GM12878 (cell line): ENCODE measurements at regions not wholly inside any gene's neighbourhood (a gene's known extent, or its start where the extent isn't known, plus 50 kb on each side); places are given as distances from the start of the nearest gene placed in this dataset.
A peak's percentile ranks its signal among the peaks of the same experiment; 100 is the strongest.

Source experiments
- ATAC-seq: fragments of 200-7000 bp; cut with Tn5 transposase; 3 replicates; pipeline ENCODE4 v1.9.1; 2020; ENCODE audit warnings: mild to moderate bottlenecking, moderate library complexity
- BruUV-seq: library from RNA; stranded (reverse); fragments of 400-500 nt; replicated peaks from 2 replicates; lab custom pipeline; 2021; lab: Mats Ljungman, UMichigan
- CTCF ChIA-PET: fragments of 300-600 bp; sonication (Branson Sonifier 250); formaldehyde crosslinking; extraction: SDS; loops from one replicate; lab custom pipeline; 2021; ENCODE audit warnings: inconsistent platforms; lab: Yijun Ruan, JAX
- POLR2A ChIA-PET: fragments of 350-600 bp; formaldehyde crosslinking; extraction: SDS; loops from one replicate; lab custom pipeline; 2021; ENCODE audit warnings: inconsistent platforms; lab: Charles Lee
- RAD21 ChIA-PET: fragments of 300-600 bp; sonication (Branson Sonifier 250); formaldehyde crosslinking; loops from one replicate; lab custom pipeline; 2023; ENCODE audit warnings: antibody characterized with exemption; ENCODE audit not compliant: unreplicated experiment; lab: Charles Lee
- SMC1A ChIA-PET: fragments of 300-600 bp; sonication (Branson Sonifier 250); formaldehyde crosslinking; loops from one replicate; lab custom pipeline; 2023; ENCODE audit not compliant: unreplicated experiment, uncharacterized antibody; lab: Charles Lee
- DNase-seq: peaks from one replicate; pipeline ENCODE4 v3.0.0-alpha.2; 2011; ENCODE audit warnings: low read depth, low spot score
- FAIRE-seq: peaks from 3 replicates; lab custom pipeline; 2011; peaks lifted over from hg19 to GRCh38; lab: Jason Lieb, UNC
- H2AFZ ChIP-seq: 2 replicates; pipeline ENCODE4 v1.6.0; 2011; ENCODE audit warnings: low read depth, low read length, control low read depth; ENCODE audit not compliant: control insufficient read depth
- H3K27ac ChIP-seq: 2 replicates; pipeline ENCODE4 v1.5.1; 2011; ENCODE audit warnings: control low read depth; ENCODE audit not compliant: control insufficient read depth, insufficient read depth
- H3K27me3 ChIP-seq, 2 experiments: replicated peaks in 1 of 2; 2 replicates each; pipeline versions ENCODE4 v1.6.0 to v1.6.1; 2011; ENCODE audit warnings: low read length in 1 of 2; ENCODE audit not compliant: control insufficient read depth in 2 of 2, insufficient read depth in 2 of 2
- H3K36me3 ChIP-seq, 2 experiments: 2 replicates each; pipeline ENCODE4 v1.5.1; 2011; ENCODE audit warnings: low read length in 1 of 2; ENCODE audit not compliant: control insufficient read depth in 2 of 2, insufficient read depth in 2 of 2
- H3K4me1 ChIP-seq: 2 replicates; pipeline ENCODE4 v1.6.1; 2011; ENCODE audit warnings: mild to moderate bottlenecking, low read length, moderate library complexity, mixed read lengths; ENCODE audit not compliant: control insufficient read depth, insufficient read depth
- H3K4me2 ChIP-seq: 2 replicates; pipeline ENCODE4 v1.6.0; 2011; ENCODE audit warnings: control low read depth; ENCODE audit not compliant: control insufficient read depth, insufficient read depth
- H3K4me3 ChIP-seq: fragments of 200-600 bp; sonication (generic); 2 replicates; pipeline ENCODE4 v1.5.1; 2016
- H3K79me2 ChIP-seq: 2 replicates; pipeline ENCODE4 v1.6.0; 2011; ENCODE audit warnings: low read length; ENCODE audit not compliant: control insufficient read depth, insufficient read depth
- H3K9ac ChIP-seq: 2 replicates; pipeline ENCODE4 v1.8.0; 2011; ENCODE audit warnings: low read length, control low read depth, mixed read lengths; ENCODE audit not compliant: control insufficient read depth, insufficient read depth
- H3K9me3 ChIP-seq: replicated peaks from 3 replicates; pipeline ENCODE4 v1.5.1; 2011; ENCODE audit warnings: mild to moderate bottlenecking, low read length; ENCODE audit not compliant: control insufficient read depth, insufficient read depth
- H4K20me1 ChIP-seq: 2 replicates; pipeline ENCODE4 v1.6.0; 2011; ENCODE audit not compliant: control insufficient read depth, insufficient read depth
- EED ChIP-seq: sonication (generic); IDR thresholded peaks from 2 replicates; pipeline ENCODE4 v1.6.1; 2016; ENCODE audit warnings: antibody characterized with exemption, low read depth
- EP300 ChIP-seq, 2 experiments: fragments of 150-350 bp in 1 of 2; IDR thresholded peaks; 2 replicates each; pipeline ENCODE4 v1.6.1; 2011 to 2012; ENCODE audit warnings: low read depth in 2 of 2, low read length in 2 of 2, borderline replicate concordance in 1 of 2, improper control_type of control experiment in 1 of 2, inconsistent platforms in 1 of 2; ENCODE audit not compliant: control insufficient read depth in 1 of 2
- ETV6 ChIP-seq, 2 experiments: fragments of 450-650 bp in 1 of 2; IDR thresholded peaks in 1 of 2; conservative IDR thresholded peaks in 1 of 2; 2 replicates each; pipeline ENCODE4 v1.6.1; 2014; ENCODE audit warnings: antibody characterized with exemption in 1 of 2, borderline replicate concordance in 1 of 2, low read depth in 1 of 2, mild to moderate bottlenecking in 1 of 2, moderate library complexity in 1 of 2
- HCFC1 ChIP-seq: fragments of 150-350 bp; IDR thresholded peaks from 2 replicates; pipeline ENCODE4 v1.6.1; 2014; ENCODE audit warnings: low read length
- IKZF1 ChIP-seq: fragments of 450-650 bp; conservative IDR thresholded peaks from 2 replicates; pipeline ENCODE4 v1.6.1; 2017; ENCODE audit warnings: antibody characterized with exemption, mild to moderate bottlenecking
- IKZF2 ChIP-seq, 2 experiments: fragments of 450-650 bp; IDR thresholded peaks; 2 replicates each; pipeline ENCODE4 v1.6.1; 2017; ENCODE audit warnings: mild to moderate bottlenecking in 2 of 2, moderate library complexity in 2 of 2
- JUNB ChIP-seq: IDR thresholded peaks from 2 replicates; pipeline ENCODE4 v1.6.1; 2016; ENCODE audit warnings: antibody characterized with exemption, mild to moderate bottlenecking
- MEF2B ChIP-seq: fragments of 450-650 bp; IDR thresholded peaks from 2 replicates; pipeline ENCODE4 v1.6.1; 2018; ENCODE audit warnings: mild to moderate bottlenecking, moderate library complexity; ENCODE audit not compliant: partially characterized antibody, poor library complexity, severe bottlenecking
- POLR2A ChIP-seq: IDR thresholded peaks from 2 replicates; pipeline ENCODE4 v1.6.1; 2011; ENCODE audit warnings: low read depth, mild to moderate bottlenecking, low read length
- POLR2AphosphoS5 ChIP-seq: IDR thresholded peaks from 2 replicates; pipeline ENCODE4 v1.6.1; 2011; ENCODE audit warnings: mild to moderate bottlenecking, low read length, inconsistent platforms
- SMAD1 ChIP-seq: fragments of 450-650 bp; IDR thresholded peaks from 2 replicates; pipeline ENCODE4 v1.6.1; 2018; ENCODE audit warnings: mild to moderate bottlenecking, low read depth; ENCODE audit not compliant: partially characterized antibody
- SMC3 ChIP-seq: IDR thresholded peaks from 2 replicates; pipeline ENCODE4 v1.6.1; 2011; ENCODE audit warnings: low read length, improper control_type of control experiment, borderline replicate concordance
- SP1 ChIP-seq: IDR thresholded peaks from one replicate; pipeline ENCODE4 v1.6.1; 2011; ENCODE audit warnings: low read depth, low read length
- SPI1 ChIP-seq: IDR thresholded peaks from 2 replicates; pipeline ENCODE4 v1.6.1; 2011; ENCODE audit warnings: low read depth, mild to moderate bottlenecking, low read length, moderate library complexity, borderline replicate concordance; ENCODE audit not compliant: insufficient read depth
- TCF12 ChIP-seq: IDR thresholded peaks from 2 replicates; pipeline ENCODE4 v1.6.1; 2011; ENCODE audit warnings: low read depth, mild to moderate bottlenecking, low read length
- WRNIP1 ChIP-seq: IDR thresholded peaks from 2 replicates; pipeline ENCODE4 v1.6.1; 2011; ENCODE audit warnings: low read depth, low read length, improper control_type of control experiment, borderline replicate concordance
- ZNF274 ChIP-seq: IDR thresholded peaks from one replicate; pipeline ENCODE4 v1.8.0; 2011; ENCODE audit not compliant: insufficient read length, insufficient read depth
- ZNF687 ChIP-seq: fragments of 450-650 bp; IDR thresholded peaks from 2 replicates; pipeline ENCODE4 v1.6.1; 2017; ENCODE audit warnings: mild to moderate bottlenecking, moderate library complexity
- WGBS: methylation state at CpG from one replicate; pipeline ENCODE4 v1.1.6; 2016; ENCODE audit warnings: low lambda C conversion rate; ENCODE audit not compliant: insufficient replicate concordance, insufficient coverage; ENCODE audit errors: missing lambda C conversion rate; 5-methylcytosine and 5-hydroxymethylcytosine counted together
- in situ Hi-C: fragments of 300-500 bp; cut with MboI; formaldehyde crosslinking; loops from 9 replicates; pipeline ENCODE4 v1.14.3; 2018; ENCODE audit warnings: mixed read lengths
- intact Hi-C: fragments of 100-400 bp; cut with micrococcal nuclease; formaldehyde crosslinking; loops from one replicate; pipeline ENCODE4 v1.14.2; 2022; ENCODE audit not compliant: unreplicated experiment
- TF ChIP-seq, protein P1 (sequence below): IDR thresholded peaks from 2 replicates; pipeline ENCODE4 v1.6.1; 2011; ENCODE audit warnings: borderline replicate concordance, low read depth, mild to moderate bottlenecking, moderate library complexity, low read length; ENCODE audit not compliant: insufficient read depth, poor library complexity, severe bottlenecking

DNA sequence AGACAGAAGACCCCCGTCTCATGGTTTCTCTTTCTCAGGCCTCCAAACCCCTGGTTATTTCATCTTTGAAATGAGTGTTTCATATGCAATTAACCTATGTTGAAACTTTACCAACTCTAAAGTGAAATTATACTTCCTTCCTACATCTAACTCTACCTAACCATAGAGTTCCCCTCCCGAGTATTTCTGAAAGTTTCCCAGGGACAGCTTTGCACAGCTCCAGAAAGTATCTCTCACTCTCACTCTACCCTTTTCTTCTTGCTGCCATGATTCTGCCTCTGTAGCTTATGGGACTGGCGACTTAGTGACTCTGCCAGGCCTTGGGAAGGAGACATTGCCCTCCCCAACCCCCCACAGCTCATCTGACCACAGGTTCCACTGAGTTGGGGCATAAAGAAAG, 107.9 kb downstream of the B3GNT2 start:
- Histone ChIP-seq H3K4me2 (peak overlapping the region; percentile 73), H4K20me1 (no peaks in the 10 kb centered on the region), H3K4me3 (0 out of 2 replicates have a peak overlapping the region, but pooled peaks have one; percentile 11), H3K79me2 (peaks cover 28% of the 10 kb centered on the region), H3K9me3 (no peaks in the 10 kb centered on the region), H3K27me3 (no peaks in the 10 kb centered on the region), H3K4me1 (peaks cover 65% of the 10 kb centered on the region), H3K9ac (peak overlapping the region; percentile 57), H3K36me3 (no peaks in the 10 kb centered on the region), H2AFZ (peak overlapping the region; percentile 18; the same call in 1 of the 2 replicates), H3K27ac (peak overlapping the region; percentile 99)
- FAIRE-seq, result no peak
- ATAC-seq, result peak; percentile 31
- DNase-seq, result peak; percentile 91
- ChIA-PET POLR2A (interaction anchor here (0.6 to 4.6 kb wide), 9 partner anchors 9 to 156 kb away, joined by 3 to 25 read pairs (median 6); partner anchors contain the start of gene B3GNT2), RAD21 (interaction anchor here (0.6 to 10.2 kb wide), 14 partner anchors 10 to 311 kb away, joined by 3 to 114 read pairs (median 9); no protein-coding TSS in a partner anchor), CTCF (interaction anchor here (0.6 to 4.7 kb wide), 9 partner anchors 15 to 309 kb away, joined by 3 to 25 read pairs (median 3); no protein-coding TSS in a partner anchor), SMC1A (interaction anchor here (0.7 to 26.8 kb wide), 19 partner anchors 8 to 385 kb away, joined by 3 to 467 read pairs (median 5); no protein-coding TSS in a partner anchor)
- no TSS peak for BruUV-seq
- in situ Hi-C loops, result no loop called here
- intact Hi-C loops, result loop anchor here (2.0 to 10.0 kb wide), 4 partner anchors 103 to 389 kb away; no protein-coding TSS in a partner anchor
- 0% methylated on average over 3 of the region's 3 CpGs for WGBS
- peak; percentile 48; the same call in 1 of the 2 replicates for TF ChIP-seq POLR2AphosphoS5
- TF ChIP-seq ZNF687, result peak; percentile 45; the same call in 1 of the 2 replicates
- TF ChIP-seq IKZF1, result 0 out of 2 replicates have a peak, but pooled peaks have one; percentile 5
- peak; percentile 42 for TF ChIP-seq SMAD1
- peak; percentile 40 for TF ChIP-seq MEF2B
- 0 out of 2 replicates have a peak, but pooled peaks have one; percentile 24 for TF ChIP-seq TCF12
- TF ChIP-seq, protein P1, sequence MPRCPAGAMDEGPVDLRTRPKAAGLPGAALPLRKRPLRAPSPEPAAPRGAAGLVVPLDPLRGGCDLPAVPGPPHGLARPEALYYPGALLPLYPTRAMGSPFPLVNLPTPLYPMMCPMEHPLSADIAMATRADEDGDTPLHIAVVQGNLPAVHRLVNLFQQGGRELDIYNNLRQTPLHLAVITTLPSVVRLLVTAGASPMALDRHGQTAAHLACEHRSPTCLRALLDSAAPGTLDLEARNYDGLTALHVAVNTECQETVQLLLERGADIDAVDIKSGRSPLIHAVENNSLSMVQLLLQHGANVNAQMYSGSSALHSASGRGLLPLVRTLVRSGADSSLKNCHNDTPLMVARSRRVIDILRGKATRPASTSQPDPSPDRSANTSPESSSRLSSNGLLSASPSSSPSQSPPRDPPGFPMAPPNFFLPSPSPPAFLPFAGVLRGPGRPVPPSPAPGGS, result peak; percentile 89
- peak; percentile 57 to 58; a peak in 3 of 4 replicates for TF ChIP-seq IKZF2 (IDR thresholded peaks at IDR 0.05)
- TF ChIP-seq JUNB, result 0 out of 2 replicates have a peak, but pooled peaks have one; percentile 5
- TF ChIP-seq WRNIP1, result no peak
- TF ChIP-seq EED, result peak; percentile 79
- TF ChIP-seq SPI1, result 0 out of 2 replicates have a peak, but pooled peaks have one; percentile 12
- 0 out of 4 replicates have a peak, but pooled peaks of 1 of the 2 experiments have one; percentile 8 for TF ChIP-seq EP300 (IDR thresholded peaks at IDR 0.05; ENCODE audit: borderline replicate concordance in 1 of 2, control insufficient read depth in 1 of 2, low read depth in 2 of 2, low read length in 2 of 2)
- peak; percentile 14; the same call in 1 of the 2 replicates for TF ChIP-seq SMC3
- no peak for TF ChIP-seq SP1
- TF ChIP-seq POLR2A, result peak; percentile 12; the same call in 1 of the 2 replicates
- TF ChIP-seq HCFC1, result no peak
- TF ChIP-seq ETV6 (conservative IDR thresholded peaks at IDR 0.05 in 1 of 2, IDR thresholded peaks at IDR 0.05 in 1 of 2; ENCODE audit: borderline replicate concordance in 1 of 2, low read depth in 1 of 2), result no peak
- no peak for TF ChIP-seq ZNF274
